RKO (cell line): ENCODE measurements at regions not wholly inside any gene's neighbourhood (a gene's known extent, or its start where the extent isn't known, plus 50 kb on each side); places are given as distances from the start of the nearest gene placed in this dataset.
"Not testable (repeated sequence)": the region's sequence is repeated elsewhere in the genome, so short reads cannot be mapped to it uniquely, and the experiment has no call there.

Experiments used
- DNase-seq: peaks from one replicate; pipeline ENCODE4 v3.0.0-alpha.2; 2016; ENCODE audit warnings: low spot score

GRCh38 chr20:12113468-12114371 is 196.0 kb downstream of the BTBD3 start:
- DNase-seq, result no peak

GRCh38 chr20:12129114-12129513 is 211.4 kb downstream of the BTBD3 start:
- not testable (repeated sequence) for DNase-seq

- not testable (repeated sequence) for DNase-seq
Observed at GRCh38 chr20:12129532-12129931, 211.8 kb downstream of the BTBD3 start.

GRCh38 chr20:12130781-12131180 is 213.1 kb downstream of the BTBD3 start:
- DNase-seq, result no peak

- no peak for DNase-seq
Observed at GRCh38 chr20:12133553-12133952, 215.9 kb downstream of the BTBD3 start.

- not testable (repeated sequence) for DNase-seq
Observed at GRCh38 chr20:12145951-12146350, 228.3 kb downstream of the BTBD3 start.

- DNase-seq, result peak; percentile 28
Observed at GRCh38 chr20:12152996-12153395, 235.3 kb downstream of the BTBD3 start.

GRCh38 chr20:12153628-12154027 is 235.9 kb downstream of the BTBD3 start:
- no peak for DNase-seq

- DNase-seq, result no peak
Observed at GRCh38 chr20:12156252-12156651, 238.6 kb downstream of the BTBD3 start.

- no peak for DNase-seq
Observed at GRCh38 chr20:12159261-12159660, 241.6 kb downstream of the BTBD3 start.

- DNase-seq, result no peak
Observed at GRCh38 chr20:12161734-12162133, 244.0 kb downstream of the BTBD3 start.

GRCh38 chr20:12166053-12166717 is 248.5 kb downstream of the BTBD3 start:
- peak; percentile 64 for DNase-seq

GRCh38 chr20:12170406-12170805 is 252.7 kb downstream of the BTBD3 start:
- no peak for DNase-seq

- DNase-seq, result no peak
Observed at GRCh38 chr20:12171923-12172524, 254.3 kb downstream of the BTBD3 start.

- no peak for DNase-seq
Observed at GRCh38 chr20:12173347-12174012, 255.8 kb downstream of the BTBD3 start.

- no peak for DNase-seq
Observed at GRCh38 chr20:12175538-12175937, 257.8 kb downstream of the BTBD3 start.

- DNase-seq, result no peak
Observed at GRCh38 chr20:12177657-12178293, 260.1 kb downstream of the BTBD3 start.

GRCh38 chr20:12179692-12180091 is 262.0 kb downstream of the BTBD3 start:
- no peak for DNase-seq

GRCh38 chr20:12180107-12180661 is 262.5 kb downstream of the BTBD3 start:
- no peak for DNase-seq

- no peak for DNase-seq
Observed at GRCh38 chr20:12198281-12198680, 280.6 kb downstream of the BTBD3 start.

GRCh38 chr20:12199703-12200102 is 282.0 kb downstream of the BTBD3 start:
- no peak for DNase-seq
